Neural progenitor cell (in vitro differentiated cells): ENCODE measurements at regions not wholly inside any gene's neighbourhood (a gene's known extent, or its start where the extent isn't known, plus 50 kb on each side); places are given as distances from the start of the nearest gene placed in this dataset.

ENCODE experiments used
- DNase-seq: peaks from one replicate; pipeline ENCODE4 v3.0.0-alpha.2; 2016; ENCODE audit warnings: low spot score
- H2AFZ ChIP-seq: fragments of 200-600 bp; sonication (generic); replicated peaks from 2 replicates; pipeline ENCODE4 v1.6.1; 2016; ENCODE audit warnings: antibody characterized with exemption
- H3F3A ChIP-seq: fragments of 200-600 bp; sonication (generic); 2 replicates; pipeline ENCODE4 v1.6.1; 2016; ENCODE audit warnings: antibody characterized with exemption, low read depth
- H3K27ac ChIP-seq: fragments of 200-600 bp; sonication (generic); 2 replicates; pipeline ENCODE4 v1.5.1; 2016; ENCODE audit warnings: mild to moderate bottlenecking
- H3K27me3 ChIP-seq: fragments of 200-600 bp; sonication (generic); 2 replicates; pipeline ENCODE4 v1.6.1; 2016; ENCODE audit warnings: mild to moderate bottlenecking, moderate library complexity
- H3K36me3 ChIP-seq: fragments of 200-600 bp; sonication (generic); 2 replicates; pipeline ENCODE4 v1.5.1; 2016
- H3K4me1 ChIP-seq: fragments of 200-600 bp; sonication (generic); 2 replicates; pipeline ENCODE4 v1.6.1; 2016; ENCODE audit warnings: mixed run types
- H3K4me2 ChIP-seq: fragments of 200-600 bp; sonication (generic); 2 replicates; pipeline ENCODE4 v1.6.1; 2016
- H3K4me3 ChIP-seq: fragments of 200-600 bp; sonication (generic); 2 replicates; pipeline ENCODE4 v1.5.1; 2016
- H3K79me2 ChIP-seq: fragments of 200-600 bp; sonication (generic); 2 replicates; pipeline ENCODE4 v1.6.1; 2016; ENCODE audit warnings: low read depth
- H3K9ac ChIP-seq: fragments of 200-600 bp; sonication (generic); 2 replicates; pipeline ENCODE4 v1.6.1; 2016
- H3K9me3 ChIP-seq: fragments of 200-600 bp; sonication (generic); 2 replicates; pipeline ENCODE4 v1.5.1; 2016; ENCODE audit warnings: low read depth
- H4K20me1 ChIP-seq: fragments of 200-600 bp; sonication (generic); 2 replicates; pipeline ENCODE4 v1.6.1; 2016; ENCODE audit warnings: low read depth
- H3K27ac Mint-ChIP-seq: 3 replicates; pipeline ENCODE4 v1.8.0; 2021; ENCODE audit warnings: mixed read lengths
- H3K27me3 Mint-ChIP-seq: 2 replicates; pipeline ENCODE4 v1.8.0; 2022; ENCODE audit warnings: low read depth, mild to moderate bottlenecking, inconsistent platforms, moderate library complexity, mixed read lengths; ENCODE audit not compliant: insufficient read depth
- H3K36me3 Mint-ChIP-seq: 3 replicates; pipeline ENCODE4 v1.8.0; 2021; ENCODE audit warnings: mixed read lengths
- H3K4me1 Mint-ChIP-seq: 3 replicates; pipeline ENCODE4 v1.8.0; 2021; ENCODE audit warnings: mixed read lengths
- H3K4me3 Mint-ChIP-seq: 3 replicates; pipeline ENCODE4 v1.8.0; 2021; ENCODE audit warnings: mild to moderate bottlenecking, moderate library complexity, mixed read lengths
- H3K9me3 Mint-ChIP-seq: 3 replicates; pipeline ENCODE4 v1.8.0; 2020; ENCODE audit warnings: mixed read lengths
- EZH2 ChIP-seq: fragments of 200-600 bp; sonication (generic); IDR thresholded peaks from 2 replicates; pipeline ENCODE4 v1.6.1; 2017; ENCODE audit warnings: antibody characterized with exemption, mild to moderate bottlenecking, moderate library complexity
- EZH2phosphoT487 ChIP-seq: fragments of 200-600 bp; sonication (generic); IDR thresholded peaks from 2 replicates; pipeline ENCODE4 v1.6.1; 2017; ENCODE audit warnings: antibody characterized with exemption
- TF ChIP-seq, protein P1 (sequence below): fragments of 200-600 bp; sonication (generic); IDR thresholded peaks from 2 replicates; pipeline ENCODE4 v1.5.1; 2017; ENCODE audit warnings: antibody characterized with exemption, mild to moderate bottlenecking

DNA sequence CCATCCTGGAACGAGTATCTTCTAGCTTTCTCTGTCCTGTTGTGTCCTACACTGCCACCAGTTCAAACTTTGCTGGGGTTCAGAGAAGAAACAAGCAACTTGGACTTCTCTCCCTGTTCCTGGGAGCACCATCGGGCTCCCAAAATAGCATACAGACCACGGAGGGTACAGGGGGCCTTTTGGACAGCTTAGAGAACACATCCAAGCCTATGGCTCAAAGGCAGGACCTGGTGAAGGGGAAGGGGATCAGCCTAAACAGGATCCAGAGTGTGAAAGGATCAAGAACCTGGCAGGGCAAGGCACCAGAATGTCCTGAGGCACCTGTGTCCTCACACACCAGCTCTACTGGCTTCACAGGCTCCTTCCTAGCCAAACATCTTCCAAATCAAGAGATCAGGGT is 1336.5 kb downstream of the UQCRFS1 start:
- Mint-ChIP-seq H3K27ac (no peak overlapping the region), H3K9me3 (no peaks in the 10 kb centered on the region), H3K4me1 (no peaks in the 10 kb centered on the region), H3K4me3 (no peak overlapping the region), H3K36me3 (no peaks in the 10 kb centered on the region), H3K27me3 (no peaks in the 10 kb centered on the region)
- Histone ChIP-seq H3K9me3 (peaks cover 26% of the 10 kb centered on the region), H4K20me1 (no peaks in the 10 kb centered on the region), H3K9ac (no peak overlapping the region), H3F3A (no peaks in the 10 kb centered on the region), H3K27me3 (no peaks in the 10 kb centered on the region), H3K4me2 (no peak overlapping the region), H3K27ac (no peak overlapping the region), H3K4me1 (no peaks in the 10 kb centered on the region), H3K36me3 (no peaks in the 10 kb centered on the region), H3K4me3 (no peak overlapping the region), H3K79me2 (no peaks in the 10 kb centered on the region), H2AFZ (no peak overlapping the region)
- TF ChIP-seq, protein P1, sequence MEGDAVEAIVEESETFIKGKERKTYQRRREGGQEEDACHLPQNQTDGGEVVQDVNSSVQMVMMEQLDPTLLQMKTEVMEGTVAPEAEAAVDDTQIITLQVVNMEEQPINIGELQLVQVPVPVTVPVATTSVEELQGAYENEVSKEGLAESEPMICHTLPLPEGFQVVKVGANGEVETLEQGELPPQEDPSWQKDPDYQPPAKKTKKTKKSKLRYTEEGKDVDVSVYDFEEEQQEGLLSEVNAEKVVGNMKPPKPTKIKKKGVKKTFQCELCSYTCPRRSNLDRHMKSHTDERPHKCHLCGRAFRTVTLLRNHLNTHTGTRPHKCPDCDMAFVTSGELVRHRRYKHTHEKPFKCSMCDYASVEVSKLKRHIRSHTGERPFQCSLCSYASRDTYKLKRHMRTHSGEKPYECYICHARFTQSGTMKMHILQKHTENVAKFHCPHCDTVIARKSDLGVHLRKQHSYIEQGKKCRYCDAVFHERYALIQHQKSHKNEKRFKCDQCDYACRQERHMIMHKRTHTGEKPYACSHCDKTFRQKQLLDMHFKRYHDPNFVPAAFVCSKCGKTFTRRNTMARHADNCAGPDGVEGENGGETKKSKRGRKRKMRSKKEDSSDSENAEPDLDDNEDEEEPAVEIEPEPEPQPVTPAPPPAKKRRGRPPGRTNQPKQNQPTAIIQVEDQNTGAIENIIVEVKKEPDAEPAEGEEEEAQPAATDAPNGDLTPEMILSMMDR, result no peak
- no peak for TF ChIP-seq EZH2
- no peak for DNase-seq

DNA sequence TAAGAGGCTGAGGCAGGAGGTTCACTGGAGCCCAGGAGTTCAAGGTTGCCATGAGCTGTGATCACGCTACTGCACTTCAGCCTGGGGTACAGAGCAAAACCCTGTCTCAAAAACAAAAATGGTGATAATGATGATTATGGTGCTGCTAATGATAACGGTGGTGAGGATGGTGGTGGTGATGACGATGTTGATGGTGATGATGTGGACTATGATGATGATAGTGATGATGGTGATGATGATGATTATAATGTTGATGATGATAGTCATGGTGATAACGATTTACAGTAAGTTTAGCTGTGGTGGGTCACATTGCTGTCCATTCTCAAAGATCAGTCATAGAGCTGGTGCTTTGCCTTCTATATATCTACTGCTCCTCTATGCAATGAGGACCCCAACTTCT is 1340.6 kb downstream of the UQCRFS1 start:
- no peak overlapping the region for H3K9ac ChIP-seq
- no peaks in the 10 kb centered on the region for H3K4me1 ChIP-seq
- H3F3A ChIP-seq, result no peaks in the 10 kb centered on the region
- DNase-seq, result no peak
- Mint-ChIP-seq H3K27me3 (no peaks in the 10 kb centered on the region), H3K4me3 (no peak overlapping the region), H3K27ac (no peak overlapping the region), H3K36me3 (no peaks in the 10 kb centered on the region), H3K9me3 (peaks cover 2% of the 10 kb centered on the region), H3K4me1 (no peaks in the 10 kb centered on the region)
- no peak overlapping the region for H3K4me3 ChIP-seq
- H3K36me3 ChIP-seq, result no peaks in the 10 kb centered on the region
- no peak overlapping the region for H2AFZ ChIP-seq
- no peak overlapping the region for H3K27ac ChIP-seq
- no peak overlapping the region for H3K4me2 ChIP-seq
- H4K20me1 ChIP-seq, result no peaks in the 10 kb centered on the region
- no peak for TF ChIP-seq EZH2phosphoT487
- no peak for TF ChIP-seq EZH2
- TF ChIP-seq, protein P1, result no peak
- peaks cover 37% of the 10 kb centered on the region for H3K9me3 ChIP-seq
- H3K79me2 ChIP-seq, result no peaks in the 10 kb centered on the region
- no peaks in the 10 kb centered on the region for H3K27me3 ChIP-seq

DNA sequence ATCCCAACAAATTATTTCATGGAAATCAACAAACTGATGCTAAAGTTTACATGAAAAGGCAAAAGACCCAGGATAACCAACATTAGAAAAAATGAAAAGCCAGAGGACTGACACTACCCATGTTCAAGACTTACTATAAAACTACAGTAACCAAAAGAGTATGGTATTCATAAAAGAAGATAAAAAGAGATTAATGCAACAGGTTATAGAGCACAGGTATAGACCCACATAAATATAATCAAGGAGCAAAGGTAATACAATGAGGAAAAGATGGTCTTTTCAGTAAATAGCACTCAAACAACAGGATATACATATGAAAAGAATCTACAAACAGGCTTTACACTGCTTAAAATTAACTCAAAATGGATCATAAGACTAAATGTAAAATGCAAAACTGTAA is 1342.7 kb downstream of the UQCRFS1 start:
- no peaks in the 10 kb centered on the region for H3K36me3 Mint-ChIP-seq
- no peak overlapping the region for H3K4me2 ChIP-seq
- peaks cover 11% of the 10 kb centered on the region for H3K9me3 Mint-ChIP-seq
- H3K9me3 ChIP-seq, result peaks cover 31% of the 10 kb centered on the region
- no peaks in the 10 kb centered on the region for H4K20me1 ChIP-seq
- no peaks in the 10 kb centered on the region for H3K4me1 Mint-ChIP-seq
- no peak overlapping the region for H3K4me3 Mint-ChIP-seq
- no peak overlapping the region for H3K27ac ChIP-seq
- H3F3A ChIP-seq, result no peaks in the 10 kb centered on the region
- no peak overlapping the region for H3K4me3 ChIP-seq
- H2AFZ ChIP-seq, result no peak overlapping the region
- no peaks in the 10 kb centered on the region for H3K79me2 ChIP-seq
- H3K27me3 Mint-ChIP-seq, result peaks cover 5% of the 10 kb centered on the region
- no peaks in the 10 kb centered on the region for H3K4me1 ChIP-seq
- no peak for DNase-seq
- no peaks in the 10 kb centered on the region for H3K36me3 ChIP-seq
- no peaks in the 10 kb centered on the region for H3K27me3 ChIP-seq
- no peak for TF ChIP-seq EZH2
- no peak for TF ChIP-seq EZH2phosphoT487
- TF ChIP-seq, protein P1, result no peak
- no peak overlapping the region for H3K27ac Mint-ChIP-seq
- no peak overlapping the region for H3K9ac ChIP-seq

DNA sequence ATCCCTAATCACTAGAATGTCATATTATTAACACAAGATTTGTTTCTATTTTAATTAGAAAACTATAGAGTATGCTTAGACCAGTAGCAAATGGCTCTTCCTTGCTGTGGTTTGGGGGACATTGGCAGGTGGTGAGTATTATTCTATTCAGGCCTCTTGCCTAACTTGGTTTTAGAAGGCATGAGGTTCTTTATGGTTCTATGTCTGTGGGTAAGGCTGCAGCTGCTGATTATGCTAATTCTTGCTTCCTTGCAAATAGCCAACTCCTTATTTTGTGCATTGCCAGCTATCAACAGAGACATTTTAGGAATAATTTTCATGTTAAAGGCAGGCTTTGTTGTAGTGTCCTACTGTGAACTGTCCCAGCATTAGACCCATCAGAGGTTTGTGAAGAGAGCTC is 1344.9 kb downstream of the UQCRFS1 start:
- peaks cover 17% of the 10 kb centered on the region for H3K9me3 Mint-ChIP-seq
- no peak overlapping the region for H3K27ac Mint-ChIP-seq
- no peaks in the 10 kb centered on the region for H3K36me3 ChIP-seq
- no peaks in the 10 kb centered on the region for H3F3A ChIP-seq
- H4K20me1 ChIP-seq, result no peaks in the 10 kb centered on the region
- H3K79me2 ChIP-seq, result no peaks in the 10 kb centered on the region
- TF ChIP-seq EZH2phosphoT487, result no peak
- TF ChIP-seq, protein P1, result no peak
- TF ChIP-seq EZH2, result no peak
- DNase-seq, result no peak
- H3K27me3 Mint-ChIP-seq, result peaks cover 5% of the 10 kb centered on the region
- no peak overlapping the region for H3K27ac ChIP-seq
- H3K36me3 Mint-ChIP-seq, result no peaks in the 10 kb centered on the region
- H3K27me3 ChIP-seq, result no peaks in the 10 kb centered on the region
- no peak overlapping the region for H2AFZ ChIP-seq
- no peak overlapping the region for H3K4me2 ChIP-seq
- H3K9ac ChIP-seq, result no peak overlapping the region
- peaks cover 18% of the 10 kb centered on the region for H3K9me3 ChIP-seq
- no peak overlapping the region for H3K4me3 Mint-ChIP-seq
- no peak overlapping the region for H3K4me3 ChIP-seq
- no peaks in the 10 kb centered on the region for H3K4me1 ChIP-seq
- H3K4me1 Mint-ChIP-seq, result no peaks in the 10 kb centered on the region
